GM21576 (cell line): ENCODE measurements at regions not wholly inside any gene's neighbourhood (a gene's known extent, or its start where the extent isn't known, plus 50 kb on each side); places are given as distances from the start of the nearest gene placed in this dataset.
"Not testable (repeated sequence)": the region's sequence is repeated elsewhere in the genome, so short reads cannot be mapped to it uniquely, and the experiment has no call there.

Source experiments
- ATAC-seq: cut with Tn5 transposase; IDR thresholded peaks from one replicate; pipeline ENCODE4 v1.9.1; 2021; ENCODE audit warnings: mild to moderate bottlenecking, moderate library complexity; ENCODE audit not compliant: unreplicated experiment

GRCh38 chr17:68097161-68097805, 61.7 kb downstream of the KPNA2 start:
- ATAC-seq = no peak

DNA sequence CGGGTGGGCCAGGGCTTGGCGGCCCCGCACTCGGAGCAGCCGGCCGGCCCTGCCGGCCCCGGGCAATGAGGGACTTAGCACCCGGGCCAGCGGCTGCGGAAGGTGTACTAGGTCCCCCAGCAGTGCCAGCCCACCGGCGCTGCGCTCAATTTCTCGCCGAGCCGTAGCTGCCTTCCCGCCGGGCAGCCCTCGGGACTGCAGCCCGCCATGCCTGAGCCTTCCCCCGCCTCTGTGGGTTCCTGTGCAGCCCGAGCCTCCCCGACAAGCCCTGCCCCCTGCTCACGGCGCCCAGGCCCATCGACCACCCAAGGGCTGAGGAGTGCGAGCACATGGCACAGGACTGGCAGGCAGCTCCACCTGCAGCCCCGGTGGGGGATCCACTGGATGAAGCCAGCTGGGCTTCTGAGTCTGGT, 63.8 kb downstream of the KPNA2 start:
- ATAC-seq = not testable (repeated sequence)

DNA sequence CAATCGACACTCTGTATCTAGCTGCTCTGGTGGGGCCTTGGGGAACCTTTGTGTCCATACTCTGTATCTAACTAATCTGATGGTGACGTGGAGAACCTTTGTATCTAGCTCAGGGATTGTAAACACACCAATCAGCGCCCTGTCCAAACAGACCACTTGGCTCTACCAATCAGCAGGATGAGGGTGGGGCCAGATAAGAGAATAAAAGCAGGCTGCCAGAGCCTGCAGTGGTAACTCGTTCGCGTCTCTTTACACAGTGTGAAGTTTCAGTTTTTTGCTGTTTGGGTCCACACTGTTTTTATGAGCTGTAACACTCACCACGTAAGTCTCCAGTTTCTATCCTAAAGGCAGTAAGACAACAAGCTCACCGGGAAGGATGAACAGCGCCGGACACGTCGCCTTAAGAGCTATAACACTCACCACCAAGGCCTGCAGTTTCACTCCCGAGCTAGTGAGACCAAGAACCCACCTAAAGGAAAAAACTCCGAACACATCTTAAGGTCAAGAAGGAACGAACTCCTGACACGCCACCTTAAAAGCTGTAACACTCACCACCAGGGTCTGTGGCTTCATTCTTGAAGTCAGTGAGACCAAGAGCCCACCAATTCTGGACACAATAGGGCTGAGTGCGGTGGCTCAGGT, 64.6 kb downstream of the KPNA2 start:
- ATAC-seq = no peak

DNA sequence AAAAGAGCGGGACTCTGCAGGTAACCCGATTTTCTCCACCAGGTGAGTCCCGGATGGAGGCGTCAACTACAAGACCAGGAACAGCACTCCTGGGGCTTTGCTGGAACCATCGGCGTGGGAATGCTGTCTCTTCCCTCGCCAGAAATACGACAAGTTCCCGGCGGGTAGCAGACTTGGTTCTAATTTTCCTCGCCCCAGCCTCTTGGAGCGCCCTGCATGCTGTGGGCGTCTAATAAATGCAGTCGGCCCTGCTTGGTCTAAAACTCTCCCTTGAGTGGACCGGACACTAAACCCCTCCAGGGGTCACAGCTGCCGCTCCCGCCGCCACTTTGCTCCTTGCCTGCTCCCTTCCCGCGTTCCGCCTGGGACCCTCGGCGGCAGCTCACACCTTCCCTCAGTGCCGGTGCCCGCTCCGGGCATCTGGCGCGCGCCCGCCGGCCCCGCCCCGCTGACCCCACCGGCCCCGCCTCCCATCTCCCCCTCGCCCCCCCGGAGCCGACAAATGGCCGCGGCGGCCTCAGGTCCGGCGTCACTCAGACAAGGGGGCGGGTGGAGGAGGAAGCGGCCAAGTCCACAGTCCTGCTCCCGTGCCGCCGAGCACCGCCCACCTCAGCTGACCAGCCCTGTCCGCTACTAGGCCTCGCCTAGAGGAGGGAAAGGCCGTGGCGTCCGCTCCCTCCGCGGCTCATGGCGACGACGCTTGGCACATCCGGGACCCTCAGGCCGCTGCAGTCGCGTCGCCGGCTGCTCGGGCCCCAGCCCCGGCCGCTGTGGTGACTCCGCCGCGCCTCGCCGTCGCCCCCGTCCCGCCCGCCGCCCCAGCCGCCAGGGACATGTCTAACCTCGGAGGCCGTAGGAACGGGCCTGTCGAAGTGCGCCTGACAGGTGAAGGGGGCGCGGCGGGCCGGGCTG, 65.8 kb downstream of the KPNA2 start:
- ATAC-seq = peak; percentile 89

- ATAC-seq = peak; percentile 8
Observed at GRCh38 chr17:68101987-68102314, 66.4 kb downstream of the KPNA2 start.

- ATAC-seq = peak; percentile 10
Observed at GRCh38 chr17:68102318-68102758, 66.8 kb downstream of the KPNA2 start.

GRCh38 chr17:68103148-68103547, 67.6 kb downstream of the KPNA2 start:
- no peak for ATAC-seq

DNA sequence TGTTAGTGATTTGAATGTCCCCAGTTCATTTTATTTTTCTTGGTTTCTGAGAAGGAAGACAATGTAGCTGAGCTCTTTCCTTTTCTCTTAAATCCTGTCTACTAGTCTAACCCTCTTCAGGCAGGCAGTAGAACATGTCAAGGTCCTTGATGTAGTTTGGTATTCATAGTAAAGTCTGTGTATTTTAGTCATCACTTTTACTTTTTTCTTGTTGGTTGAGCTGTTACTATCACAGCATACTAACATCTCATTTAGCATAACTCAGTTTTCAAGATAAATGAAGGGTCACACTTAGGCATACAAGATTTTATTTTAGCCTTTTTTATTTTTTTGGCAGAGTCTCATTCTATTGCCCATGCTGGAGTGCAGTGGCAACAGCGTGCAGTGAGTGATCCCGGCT, 70.5 kb downstream of the KPNA2 start:
- no peak for ATAC-seq

DNA sequence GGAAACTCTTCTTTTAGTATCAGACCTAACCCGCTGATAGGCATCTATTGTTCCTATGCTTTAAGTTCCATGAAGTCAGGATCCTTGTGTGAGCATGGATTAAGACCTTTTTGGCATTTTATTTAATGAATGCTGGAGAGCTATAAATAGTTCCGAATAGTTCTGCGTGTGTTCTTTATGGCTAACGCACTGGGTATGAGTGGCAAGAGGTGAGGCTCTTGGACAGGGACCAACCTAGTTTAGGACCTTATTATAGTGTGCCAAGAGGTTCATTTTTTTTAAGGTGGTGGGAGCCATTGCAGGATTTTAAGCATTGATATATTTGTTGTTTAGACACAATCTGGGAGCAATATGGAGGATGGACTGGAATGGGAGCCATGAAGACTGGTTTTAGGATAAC, 71.8 kb downstream of the KPNA2 start:
- no peak for ATAC-seq

GRCh38 chr17:68108313-68109000, 72.9 kb downstream of the KPNA2 start:
- ATAC-seq = no peak

GRCh38 chr17:68109404-68109803, 73.9 kb downstream of the KPNA2 start:
- ATAC-seq = not testable (repeated sequence)

DNA sequence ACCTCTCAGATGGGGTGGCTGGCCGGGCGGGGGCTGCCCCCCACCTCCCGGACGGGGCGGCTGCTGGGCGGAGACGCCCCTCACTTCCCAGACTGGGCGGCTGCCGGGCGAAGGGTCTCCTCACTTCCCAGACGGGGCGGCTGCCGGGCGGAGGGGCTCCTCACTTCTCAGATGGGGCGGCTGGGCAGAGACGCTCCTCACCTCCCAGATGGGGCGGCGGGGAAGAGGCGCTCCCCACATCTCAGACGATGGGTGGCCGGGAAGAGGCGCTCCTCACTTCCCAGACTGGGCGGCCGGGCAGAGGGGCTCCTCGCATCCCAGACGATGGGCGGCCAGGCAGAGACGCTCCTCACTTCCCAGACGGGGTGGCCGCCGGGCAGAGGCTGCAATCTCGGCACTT, 80.7 kb downstream of the KPNA2 start:
- not testable (repeated sequence) for ATAC-seq

DNA sequence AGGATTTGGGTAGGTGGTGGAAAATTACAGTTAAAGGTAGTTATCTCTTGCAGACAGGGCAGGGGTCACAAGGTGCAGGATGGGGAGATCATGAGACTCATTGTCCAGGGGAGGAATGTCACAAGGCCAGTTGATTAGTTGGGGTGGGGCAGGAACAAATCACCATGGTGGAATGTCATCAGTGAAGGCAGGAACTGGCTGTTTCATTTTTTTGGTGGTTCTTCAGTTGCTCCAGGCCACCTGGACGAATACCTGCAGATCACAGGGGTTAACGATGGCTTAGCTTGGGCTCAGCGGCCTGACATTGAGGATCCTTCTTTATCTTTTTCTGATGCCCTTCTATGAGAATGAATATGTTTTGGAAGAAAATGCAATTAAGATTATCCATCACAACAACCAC, 87.1 kb downstream of the KPNA2 start:
- no peak for ATAC-seq

DNA sequence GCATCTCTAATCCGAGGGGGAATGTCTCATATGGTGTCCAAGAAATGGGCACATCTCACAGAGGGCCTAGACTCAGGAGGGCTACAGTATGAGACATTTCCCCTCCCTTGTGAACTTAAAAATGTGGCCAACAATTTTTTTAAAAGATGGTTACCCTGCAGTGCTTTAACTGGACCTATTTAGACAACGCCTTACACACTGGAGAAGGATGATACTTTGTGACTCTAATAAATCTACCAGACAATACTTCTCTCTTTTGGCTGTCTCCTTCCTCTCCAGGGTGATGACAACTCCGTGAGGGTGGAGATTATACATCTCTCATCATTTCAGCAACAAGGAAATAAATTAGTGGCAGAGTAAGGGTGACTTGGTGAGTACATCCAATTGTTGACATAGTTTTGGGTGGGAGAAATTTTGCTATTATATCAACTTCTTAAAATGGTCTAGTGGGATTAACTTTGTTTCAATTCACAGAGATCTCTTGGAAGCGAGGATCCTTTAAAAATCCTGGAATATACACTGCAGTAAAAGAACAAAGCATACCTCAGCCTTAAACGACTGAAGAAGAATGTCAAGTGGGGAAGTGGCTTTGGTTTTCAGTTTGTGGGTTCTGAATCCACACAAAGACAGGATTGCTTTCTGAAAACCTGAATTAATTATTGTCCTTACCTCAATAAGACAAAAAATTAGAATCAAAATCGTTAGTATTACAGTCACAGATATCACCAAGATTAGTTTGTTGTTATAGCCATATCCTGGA, 89.8 kb downstream of the KPNA2 start:
- ATAC-seq = no peak

GRCh38 chr17:68127914-68128313, 92.4 kb downstream of the KPNA2 start:
- ATAC-seq = no peak

GRCh38 chr17:68131456-68131855, 95.9 kb downstream of the KPNA2 start:
- ATAC-seq = no peak

DNA sequence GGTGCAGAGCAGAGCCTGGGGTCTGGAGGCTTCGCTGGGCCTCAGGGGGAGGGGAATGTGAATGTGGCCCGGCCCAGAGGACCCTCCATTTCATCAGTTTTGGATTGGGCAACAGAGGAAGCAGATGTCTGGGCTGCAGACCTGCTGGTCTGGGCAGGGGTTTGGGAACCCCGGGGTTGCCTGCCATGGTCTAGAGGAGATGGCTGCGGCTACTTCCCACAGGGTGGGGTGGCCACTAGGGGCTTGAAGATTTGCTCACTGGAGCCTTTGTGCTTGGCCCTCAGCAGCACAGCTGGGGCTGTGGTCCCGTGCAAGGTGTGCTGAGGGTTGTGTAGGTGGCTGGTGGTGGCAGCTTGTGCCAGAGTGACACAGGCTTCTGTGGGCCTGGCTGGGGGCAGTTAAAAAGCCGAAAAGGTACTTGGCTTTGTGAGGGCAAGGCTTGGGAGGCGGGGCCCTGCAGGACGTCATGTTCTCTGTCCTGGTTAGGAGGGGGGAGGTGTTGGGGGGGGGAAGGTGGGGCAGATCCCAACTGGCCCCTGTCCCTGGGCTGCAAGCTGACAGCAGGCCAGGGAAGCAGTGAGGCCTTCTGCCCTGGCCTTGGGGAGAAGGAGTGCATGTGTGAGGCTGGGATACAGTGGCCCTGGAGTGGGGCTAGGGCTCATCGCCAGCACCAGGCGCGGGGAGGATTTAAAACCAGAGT, 98.0 kb downstream of the KPNA2 start:
- no peak for ATAC-seq

- ATAC-seq = no peak
Observed at GRCh38 chr17:68134046-68134637, 98.6 kb downstream of the KPNA2 start.

DNA sequence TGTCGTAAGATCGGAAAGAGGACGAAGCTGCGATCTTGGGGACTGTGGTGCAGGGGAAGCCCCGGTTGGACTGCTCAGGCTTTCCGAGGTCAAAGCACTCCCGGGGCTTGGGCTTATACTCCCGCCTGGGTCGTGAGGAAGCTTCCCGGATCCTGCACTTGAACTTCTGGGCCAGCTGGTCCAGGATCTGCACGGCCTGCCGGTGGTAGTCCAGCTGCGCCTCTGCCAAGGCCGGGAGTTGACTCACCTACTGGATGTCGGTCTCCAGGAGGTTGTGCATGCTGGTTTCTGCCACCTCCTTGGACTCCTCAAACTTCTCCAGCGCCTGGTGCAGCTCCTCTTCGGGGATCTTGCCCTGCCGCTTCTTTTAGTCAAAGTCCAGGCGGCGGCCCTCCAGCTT, 99.2 kb downstream of the KPNA2 start:
- no peak for ATAC-seq
